Omental fat pad (tissue), 3 donors: ENCODE measurements at regions not wholly inside any gene's neighbourhood (a gene's known extent, or its start where the extent isn't known, plus 50 kb on each side); places are given as distances from the start of the nearest gene placed in this dataset.
"Not testable (repeated sequence)": the region's sequence is repeated elsewhere in the genome, so short reads cannot be mapped to it uniquely, and the experiment has no call there.

Source experiments
- ATAC-seq: fragments of 150-250 bp; one replicate; pipeline ENCODE4 v1.9.1; 2016; ENCODE audit warnings: mild to moderate bottlenecking, moderate library complexity; ENCODE audit not compliant: low FRiP score
- DNase-seq: peaks from one replicate; pipeline ENCODE4 v3.0.0-alpha.2; 2019; ENCODE audit warnings: low spot score
- TF ChIP-seq, protein P1 (sequence below), 3 donors: fragments of 450-650 bp; IDR thresholded peaks; one replicate each; pipeline ENCODE4 v1.5.1; 2016 to 2017; ENCODE audit warnings: antibody characterized with exemption in 3 of 3, mild to moderate bottlenecking in 3 of 3, moderate library complexity in 2 of 3

DNA sequence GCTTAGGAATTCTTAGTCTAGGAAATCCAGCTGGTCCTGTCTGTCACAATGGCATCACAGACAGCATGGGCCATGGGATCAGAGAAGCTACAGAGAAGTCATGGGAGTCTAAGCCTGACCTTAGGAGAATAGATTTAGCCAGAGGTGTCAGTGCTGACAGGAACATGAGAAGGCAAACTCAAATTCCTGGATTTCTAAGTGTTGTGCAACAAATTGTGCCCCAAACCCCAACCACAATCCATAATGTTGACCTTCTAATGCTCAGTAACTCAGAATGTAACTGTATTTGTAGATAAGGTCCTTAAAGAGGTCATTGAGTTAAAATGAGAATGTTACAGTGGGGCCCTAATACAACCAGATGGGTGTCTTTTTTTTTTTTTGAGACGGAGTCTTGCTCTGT lies 95.9 kb upstream of the RHOBTB1 start:
- DNase-seq (no peak), ATAC-seq (no peak)
- TF ChIP-seq, protein P1, sequence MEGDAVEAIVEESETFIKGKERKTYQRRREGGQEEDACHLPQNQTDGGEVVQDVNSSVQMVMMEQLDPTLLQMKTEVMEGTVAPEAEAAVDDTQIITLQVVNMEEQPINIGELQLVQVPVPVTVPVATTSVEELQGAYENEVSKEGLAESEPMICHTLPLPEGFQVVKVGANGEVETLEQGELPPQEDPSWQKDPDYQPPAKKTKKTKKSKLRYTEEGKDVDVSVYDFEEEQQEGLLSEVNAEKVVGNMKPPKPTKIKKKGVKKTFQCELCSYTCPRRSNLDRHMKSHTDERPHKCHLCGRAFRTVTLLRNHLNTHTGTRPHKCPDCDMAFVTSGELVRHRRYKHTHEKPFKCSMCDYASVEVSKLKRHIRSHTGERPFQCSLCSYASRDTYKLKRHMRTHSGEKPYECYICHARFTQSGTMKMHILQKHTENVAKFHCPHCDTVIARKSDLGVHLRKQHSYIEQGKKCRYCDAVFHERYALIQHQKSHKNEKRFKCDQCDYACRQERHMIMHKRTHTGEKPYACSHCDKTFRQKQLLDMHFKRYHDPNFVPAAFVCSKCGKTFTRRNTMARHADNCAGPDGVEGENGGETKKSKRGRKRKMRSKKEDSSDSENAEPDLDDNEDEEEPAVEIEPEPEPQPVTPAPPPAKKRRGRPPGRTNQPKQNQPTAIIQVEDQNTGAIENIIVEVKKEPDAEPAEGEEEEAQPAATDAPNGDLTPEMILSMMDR (IDR thresholded peaks at IDR 0.05) = no peak

DNA sequence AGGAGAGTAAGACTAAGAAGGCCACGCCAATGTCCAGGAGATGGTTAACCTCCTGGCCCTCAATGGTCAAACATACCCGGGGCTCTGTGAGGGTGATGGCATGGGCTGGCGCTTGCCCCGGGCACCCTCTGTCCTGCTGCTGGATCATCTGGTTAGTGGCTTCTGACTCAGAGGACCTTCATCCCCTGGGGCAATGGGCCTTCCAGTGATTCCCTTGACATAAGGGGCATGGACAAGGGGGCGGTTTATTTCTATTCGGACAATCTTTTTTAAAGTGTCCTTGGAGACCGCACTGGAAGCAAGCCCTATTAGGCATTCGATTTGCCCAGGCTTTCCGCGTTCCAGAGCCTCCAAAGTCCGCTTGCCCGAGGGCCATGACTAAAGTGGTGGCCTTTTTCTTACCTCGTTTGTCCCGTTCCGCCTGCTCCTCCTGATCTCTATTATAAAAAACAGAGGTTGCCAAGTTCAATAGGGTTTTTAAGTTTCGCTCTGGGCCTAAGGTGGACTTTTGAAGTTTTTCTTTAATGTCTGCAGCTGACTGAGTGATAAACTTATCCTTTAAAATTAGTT lies 93.4 kb upstream of the RHOBTB1 start:
- DNase-seq, ATAC-seq: not testable (repeated sequence)

GRCh38 chr10:61036148-61036547 lies 92.2 kb upstream of the RHOBTB1 start:
- not testable (repeated sequence) for ATAC-seq, DNase-seq

DNA sequence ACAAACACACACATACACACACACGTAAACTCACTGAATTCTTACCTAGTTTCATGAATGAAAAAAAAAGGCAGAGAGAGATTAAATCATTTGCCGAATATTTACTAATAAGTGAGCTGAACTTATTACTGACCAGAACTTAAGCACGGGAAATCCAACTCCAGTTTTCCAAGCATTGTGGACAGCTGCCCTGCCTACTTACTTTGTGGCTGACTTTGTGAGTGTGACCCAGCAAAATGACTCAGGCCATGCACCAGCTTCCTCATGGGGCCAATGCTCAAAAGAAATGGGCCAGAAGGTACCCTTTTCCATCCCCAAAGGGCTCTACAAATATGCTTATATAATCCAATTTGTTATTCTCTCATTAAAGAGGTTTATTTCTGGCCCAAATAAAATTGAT lies 87.4 kb upstream of the RHOBTB1 start:
- TF ChIP-seq, protein P1 (IDR thresholded peaks at IDR 0.05) = no peak
- ATAC-seq = no peak
- DNase-seq = no peak

DNA sequence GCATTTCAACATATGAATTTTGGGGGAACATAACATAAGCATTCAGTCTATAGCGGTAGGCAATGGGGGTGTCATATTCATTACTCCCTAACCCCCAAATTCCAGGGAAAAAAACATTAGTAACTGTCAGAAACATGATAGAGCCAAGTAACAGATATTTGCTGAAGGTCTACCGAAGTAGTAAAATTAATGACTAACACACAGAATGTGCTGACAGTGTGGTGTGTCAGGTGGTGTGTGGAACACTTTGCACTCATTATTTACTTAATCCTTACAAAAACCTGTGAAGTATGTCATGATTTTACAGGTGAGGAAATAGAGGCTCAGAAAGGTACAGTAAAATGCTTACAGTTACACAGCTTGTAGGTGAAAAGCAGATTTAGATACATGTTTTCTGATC lies 85.4 kb upstream of the RHOBTB1 start:
- TF ChIP-seq, protein P1 (IDR thresholded peaks at IDR 0.05) = no peak
- no peak for DNase-seq
- no peak for ATAC-seq

DNA sequence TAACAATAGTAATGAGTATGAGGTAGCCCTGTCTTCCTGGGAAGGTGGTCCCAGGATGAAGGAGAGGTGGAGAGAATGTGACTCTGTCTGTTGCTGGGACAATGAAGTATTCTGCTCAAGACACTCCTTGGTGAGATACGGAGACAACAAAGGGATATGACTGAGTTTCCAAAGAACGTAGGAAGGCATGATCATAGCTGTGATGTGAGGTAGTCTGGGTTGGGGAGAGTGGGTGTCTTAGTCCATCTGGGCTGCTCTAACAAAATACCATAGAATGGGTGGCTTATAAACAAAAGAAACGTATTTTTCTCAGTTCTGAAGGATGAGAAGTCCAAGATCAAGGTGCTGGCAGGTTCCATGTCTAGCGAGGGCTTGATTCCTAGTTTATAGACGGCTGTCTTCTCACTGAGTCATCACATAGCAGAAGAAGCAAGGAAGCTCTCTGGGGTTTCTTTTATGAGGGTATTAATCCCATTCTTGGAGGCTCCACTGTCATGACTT lies 84.9 kb upstream of the RHOBTB1 start:
- DNase-seq (no peak), ATAC-seq (no peak)

DNA sequence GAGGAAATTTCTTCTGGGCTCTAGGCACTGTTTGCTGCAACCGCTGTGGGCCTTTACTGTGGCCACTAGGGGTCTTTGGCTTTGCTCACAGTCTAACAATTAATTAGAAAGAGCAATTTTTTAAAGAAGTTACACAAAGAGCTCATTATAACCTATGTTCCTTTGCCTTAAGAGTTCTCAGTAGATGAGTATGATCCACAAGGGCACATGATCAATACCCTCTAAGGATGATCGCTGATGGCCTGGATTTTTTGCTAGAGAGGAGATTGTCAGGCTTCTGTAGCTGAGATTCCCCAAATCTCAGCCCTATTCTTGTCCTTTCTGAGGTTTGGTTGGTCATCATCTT lies 80.8 kb upstream of the RHOBTB1 start:
- TF ChIP-seq, protein P1 (IDR thresholded peaks at IDR 0.05) = no peak
- DNase-seq (no peak), ATAC-seq (no peak)

More for the DNA sequence above, 84.9 kb upstream of the RHOBTB1 start:
- TF ChIP-seq, protein P1 (IDR thresholded peaks at IDR 0.05) = no peak

DNA sequence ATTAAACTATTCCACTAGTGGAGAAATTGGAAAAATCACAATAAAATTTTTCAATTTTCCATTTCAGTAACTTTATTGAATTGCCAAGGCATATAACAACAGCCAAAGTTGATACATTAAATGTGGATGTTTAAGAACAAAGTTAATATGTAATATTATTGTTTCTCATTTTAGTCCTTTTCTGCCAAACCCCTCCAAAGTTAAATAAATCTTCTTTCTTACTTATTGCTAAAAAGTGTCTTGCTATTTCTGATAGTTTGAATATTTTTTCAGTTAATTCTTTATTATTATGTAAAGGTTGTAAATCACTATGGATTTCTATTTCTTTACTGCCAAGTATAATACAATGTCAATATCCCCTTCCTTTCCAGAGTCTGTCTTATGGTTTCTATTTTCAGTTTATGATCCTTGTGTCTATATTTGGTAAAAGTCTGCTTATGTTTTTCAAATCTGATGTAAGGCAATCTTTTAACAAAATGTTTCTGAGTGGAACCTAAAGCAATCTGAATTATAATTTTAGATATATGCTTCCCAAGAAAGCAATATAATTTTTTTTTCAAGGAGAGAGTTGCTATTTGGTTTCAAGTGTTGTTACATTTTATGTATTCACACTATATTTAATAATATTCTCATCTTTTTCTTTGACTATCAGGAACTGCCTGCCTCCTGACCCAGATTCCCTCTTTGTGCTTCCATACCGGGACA lies 80.3 kb upstream of the RHOBTB1 start:
- DNase-seq (no peak), ATAC-seq (no peak)
- TF ChIP-seq, protein P1 (IDR thresholded peaks at IDR 0.05) = no peak
